ENCODE measurements at regions not wholly inside any gene's neighbourhood (a gene's known extent, or its start where the extent isn't known, plus 50 kb on each side); places are given as distances from the start of the nearest gene placed in this dataset.

GRCh38 chr9:119074017-119074416 is 295.2 kb downstream of the BRINP1 start:
- H3K36me3 ChIP-seq (ENCODE audit: insufficient read depth, low read length), result no peaks in the 10 kb centered on the region
- H3K4me2 ChIP-seq (ENCODE audit: low read length), result no peak overlapping the region
- no peak overlapping the region for H3K9ac ChIP-seq (ENCODE audit: low read length)
- no peaks in the 10 kb centered on the region for H3F3A ChIP-seq (ENCODE audit: insufficient read depth, low read length, poor library complexity, severe bottlenecking)
- no peak for TF ChIP-seq SMC3 (conservative IDR thresholded peaks at IDR 0.05; ENCODE audit: poor library complexity)
- no peak for TF ChIP-seq EZH2 (IDR thresholded peaks at IDR 0.05; ENCODE audit: borderline replicate concordance, insufficient read depth, low read length, poor library complexity, severe bottlenecking)
- TF ChIP-seq MXI1 (conservative IDR thresholded peaks at IDR 0.05; ENCODE audit: poor library complexity, severe bottlenecking), result no peak
- no peak overlapping the region for H2AFZ ChIP-seq (ENCODE audit: low read depth, low read length)
- H3K4me3 ChIP-seq (ENCODE audit: low read length), result no peak overlapping the region
- H3K27ac ChIP-seq (ENCODE audit: low read length), result no peak overlapping the region
- no peaks in the 10 kb centered on the region for H3K79me2 ChIP-seq (replicated peaks; ENCODE audit: insufficient read depth, low read length)
- H3K9me3 ChIP-seq (ENCODE audit: low read length), result no peaks in the 10 kb centered on the region
- H4K20me1 ChIP-seq (ENCODE audit: insufficient read depth), result no peaks in the 10 kb centered on the region
- no peaks in the 10 kb centered on the region for H3K27me3 ChIP-seq (ENCODE audit: insufficient read depth, low read depth, low read length)
- no peaks in the 10 kb centered on the region for H3K9me2 ChIP-seq (ENCODE audit: insufficient read depth, low read length)

- TF ChIP-seq EZH2 (IDR thresholded peaks at IDR 0.05; ENCODE audit: borderline replicate concordance, insufficient read depth, low read length, poor library complexity, severe bottlenecking) (no peak), MXI1 (conservative IDR thresholded peaks at IDR 0.05; ENCODE audit: poor library complexity, severe bottlenecking) (no peak), REST (IDR thresholded peaks at IDR 0.05; ENCODE audit: borderline replicate concordance) (no peak), RAD21 (conservative IDR thresholded peaks at IDR 0.05) (no peak)
- H3K4me3 ChIP-seq (ENCODE audit: low read length), result no peak overlapping the region
- no peak overlapping the region for H2AFZ ChIP-seq (ENCODE audit: low read depth, low read length)
- no peaks in the 10 kb centered on the region for H3K79me2 ChIP-seq (replicated peaks; ENCODE audit: insufficient read depth, low read length)
- H3K27ac ChIP-seq (ENCODE audit: low read length), result no peak overlapping the region
- no peaks in the 10 kb centered on the region for H3K9me2 ChIP-seq (ENCODE audit: insufficient read depth, low read length)
- H3K4me2 ChIP-seq (ENCODE audit: low read length), result no peak overlapping the region
- no peaks in the 10 kb centered on the region for H3K36me3 ChIP-seq (ENCODE audit: insufficient read depth, low read length)
- no peaks in the 10 kb centered on the region for H3K27me3 ChIP-seq (ENCODE audit: insufficient read depth, low read depth, low read length)
- no peaks in the 10 kb centered on the region for H3F3A ChIP-seq (ENCODE audit: insufficient read depth, low read length, poor library complexity, severe bottlenecking)
- H3K9ac ChIP-seq (ENCODE audit: low read length), result no peak overlapping the region
- no peaks in the 10 kb centered on the region for H3K9me3 ChIP-seq (ENCODE audit: low read length)
- H4K20me1 ChIP-seq (ENCODE audit: insufficient read depth), result no peaks in the 10 kb centered on the region
These were observed 291.2 kb downstream of the BRINP1 start for GRCh38 chr9:119078015-119078414.

- H3K79me2 ChIP-seq (replicated peaks; ENCODE audit: insufficient read depth, low read length), result no peaks in the 10 kb centered on the region
- no peak overlapping the region for H2AFZ ChIP-seq (ENCODE audit: low read depth, low read length)
- TF ChIP-seq EP300 (conservative IDR thresholded peaks at IDR 0.05; ENCODE audit: poor library complexity, severe bottlenecking) (no peak), RAD21 (conservative IDR thresholded peaks at IDR 0.05) (no peak), CTCF (IDR thresholded peaks at IDR 0.05; ENCODE audit: poor library complexity, severe bottlenecking) (no peak), POLR2AphosphoS5 (IDR thresholded peaks at IDR 0.05) (no peak), MXI1 (conservative IDR thresholded peaks at IDR 0.05; ENCODE audit: poor library complexity, severe bottlenecking) (no peak), EZH2 (IDR thresholded peaks at IDR 0.05; ENCODE audit: borderline replicate concordance, insufficient read depth, low read length, poor library complexity, severe bottlenecking) (no peak), SMC3 (conservative IDR thresholded peaks at IDR 0.05; ENCODE audit: poor library complexity) (no peak), REST (IDR thresholded peaks at IDR 0.05; ENCODE audit: borderline replicate concordance) (no peak), TAF1 (IDR thresholded peaks at IDR 0.05; ENCODE audit: low read depth) (no peak)
- no peak overlapping the region for H3K27ac ChIP-seq (ENCODE audit: low read length)
- no peaks in the 10 kb centered on the region for H4K20me1 ChIP-seq (ENCODE audit: insufficient read depth)
- no peaks in the 10 kb centered on the region for H3K9me3 ChIP-seq (ENCODE audit: low read length)
- H3K27me3 ChIP-seq (ENCODE audit: insufficient read depth, low read depth, low read length), result no peaks in the 10 kb centered on the region
- no peak overlapping the region for H3K9ac ChIP-seq (ENCODE audit: low read length)
- H3K4me3 ChIP-seq (ENCODE audit: low read length), result no peak overlapping the region
- no peaks in the 10 kb centered on the region for H3K36me3 ChIP-seq (ENCODE audit: insufficient read depth, low read length)
- H3F3A ChIP-seq (ENCODE audit: insufficient read depth, low read length, poor library complexity, severe bottlenecking), result no peaks in the 10 kb centered on the region
- no peak overlapping the region for H3K4me2 ChIP-seq (ENCODE audit: low read length)
- no peaks in the 10 kb centered on the region for H3K9me2 ChIP-seq (ENCODE audit: insufficient read depth, low read length)
These were observed 285.6 kb downstream of the BRINP1 start for GRCh38 chr9:119083673-119084072.

Data from neural cell (in vitro differentiated cells).